ENCODE measurements at regions not wholly inside any gene's neighbourhood (a gene's known extent, or its start where the extent isn't known, plus 50 kb on each side); places are given as distances from the start of the nearest gene placed in this dataset.
A peak's percentile ranks its signal among the peaks of the same experiment; 100 is the strongest.

- no peaks in the 10 kb centered on the region for H3F3A ChIP-seq (ENCODE audit: insufficient read depth)
- H4K20me1 ChIP-seq (ENCODE audit: low read depth, low read length), result no peaks in the 10 kb centered on the region
- H3K4me2 ChIP-seq (ENCODE audit: low read depth, low read length, poor library complexity, severe bottlenecking), result peak overlapping the region; percentile 17
- H2AFZ ChIP-seq (ENCODE audit: low read depth, low read length, severe bottlenecking), result no peak overlapping the region
- no peaks in the 10 kb centered on the region for H3K9me3 ChIP-seq (ENCODE audit: insufficient read depth, low read length)
- no peak overlapping the region for H3K27ac ChIP-seq (ENCODE audit: low read depth, low read length)
- no peaks in the 10 kb centered on the region for H3K36me3 ChIP-seq (ENCODE audit: low read length)
- no peaks in the 10 kb centered on the region for H3K27me3 ChIP-seq (ENCODE audit: low read length)
- no peaks in the 10 kb centered on the region for H3K79me2 ChIP-seq (ENCODE audit: insufficient read depth, low read length)
- no peak overlapping the region for H3K4me3 ChIP-seq (ENCODE audit: insufficient read depth, low read length, poor library complexity, severe bottlenecking)
- no peaks in the 10 kb centered on the region for H3K9me2 ChIP-seq (replicated peaks; ENCODE audit: insufficient read depth, low read length)
- no peak overlapping the region for H3K9ac ChIP-seq (ENCODE audit: low read length)
- TF ChIP-seq, protein P1, sequence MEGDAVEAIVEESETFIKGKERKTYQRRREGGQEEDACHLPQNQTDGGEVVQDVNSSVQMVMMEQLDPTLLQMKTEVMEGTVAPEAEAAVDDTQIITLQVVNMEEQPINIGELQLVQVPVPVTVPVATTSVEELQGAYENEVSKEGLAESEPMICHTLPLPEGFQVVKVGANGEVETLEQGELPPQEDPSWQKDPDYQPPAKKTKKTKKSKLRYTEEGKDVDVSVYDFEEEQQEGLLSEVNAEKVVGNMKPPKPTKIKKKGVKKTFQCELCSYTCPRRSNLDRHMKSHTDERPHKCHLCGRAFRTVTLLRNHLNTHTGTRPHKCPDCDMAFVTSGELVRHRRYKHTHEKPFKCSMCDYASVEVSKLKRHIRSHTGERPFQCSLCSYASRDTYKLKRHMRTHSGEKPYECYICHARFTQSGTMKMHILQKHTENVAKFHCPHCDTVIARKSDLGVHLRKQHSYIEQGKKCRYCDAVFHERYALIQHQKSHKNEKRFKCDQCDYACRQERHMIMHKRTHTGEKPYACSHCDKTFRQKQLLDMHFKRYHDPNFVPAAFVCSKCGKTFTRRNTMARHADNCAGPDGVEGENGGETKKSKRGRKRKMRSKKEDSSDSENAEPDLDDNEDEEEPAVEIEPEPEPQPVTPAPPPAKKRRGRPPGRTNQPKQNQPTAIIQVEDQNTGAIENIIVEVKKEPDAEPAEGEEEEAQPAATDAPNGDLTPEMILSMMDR (IDR thresholded peaks at IDR 0.05; ENCODE audit: insufficient read depth, low read length, poor library complexity, severe bottlenecking), result no peak
- TF ChIP-seq EZH2phosphoT487 (conservative IDR thresholded peaks at IDR 0.05; ENCODE audit: low read length), result no peak
Observed at GRCh38 chr4:111649308-111649707, 495.9 kb upstream of the FAM241A start.

DNA sequence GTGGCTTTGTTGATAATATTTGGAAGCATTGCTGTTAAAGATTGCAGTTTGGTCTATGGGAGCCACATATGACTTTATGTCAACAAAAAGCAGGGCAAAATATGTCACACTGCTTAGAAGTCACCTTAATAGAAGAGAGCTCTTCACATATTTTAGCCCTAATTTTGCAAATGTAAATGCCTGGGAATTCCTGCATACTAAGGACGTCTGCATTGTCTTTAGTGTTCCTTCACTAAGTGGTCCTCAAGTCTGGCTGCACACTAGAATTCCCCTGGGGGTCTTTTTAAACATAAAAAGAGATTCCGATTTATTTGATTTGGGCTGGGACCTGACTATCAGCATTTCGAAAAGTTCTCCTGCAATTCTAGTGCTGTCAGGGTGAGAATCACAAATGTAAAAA is 495.1 kb upstream of the FAM241A start:
- no peaks in the 10 kb centered on the region for H4K20me1 ChIP-seq (ENCODE audit: low read depth, low read length)
- no peaks in the 10 kb centered on the region for H3K79me2 ChIP-seq (ENCODE audit: insufficient read depth, low read length)
- H3K27me3 ChIP-seq (ENCODE audit: low read length), result no peaks in the 10 kb centered on the region
- H3F3A ChIP-seq (ENCODE audit: insufficient read depth), result no peaks in the 10 kb centered on the region
- no peaks in the 10 kb centered on the region for H3K9me2 ChIP-seq (replicated peaks; ENCODE audit: insufficient read depth, low read length)
- no peaks in the 10 kb centered on the region for H3K9me3 ChIP-seq (ENCODE audit: insufficient read depth, low read length)
- H3K4me3 ChIP-seq (ENCODE audit: insufficient read depth, low read length, poor library complexity, severe bottlenecking), result no peak overlapping the region
- no peak overlapping the region for H2AFZ ChIP-seq (ENCODE audit: low read depth, low read length, severe bottlenecking)
- H3K9ac ChIP-seq (ENCODE audit: low read length), result no peak overlapping the region
- no peaks in the 10 kb centered on the region for H3K36me3 ChIP-seq (ENCODE audit: low read length)
- TF ChIP-seq EZH2phosphoT487 (conservative IDR thresholded peaks at IDR 0.05; ENCODE audit: low read length), result no peak
- TF ChIP-seq, protein P1 (IDR thresholded peaks at IDR 0.05; ENCODE audit: insufficient read depth, low read length, poor library complexity, severe bottlenecking), result no peak
- H3K27ac ChIP-seq (ENCODE audit: low read depth, low read length), result no peak overlapping the region
- no peak overlapping the region for H3K4me2 ChIP-seq (ENCODE audit: low read depth, low read length, poor library complexity, severe bottlenecking)

DNA sequence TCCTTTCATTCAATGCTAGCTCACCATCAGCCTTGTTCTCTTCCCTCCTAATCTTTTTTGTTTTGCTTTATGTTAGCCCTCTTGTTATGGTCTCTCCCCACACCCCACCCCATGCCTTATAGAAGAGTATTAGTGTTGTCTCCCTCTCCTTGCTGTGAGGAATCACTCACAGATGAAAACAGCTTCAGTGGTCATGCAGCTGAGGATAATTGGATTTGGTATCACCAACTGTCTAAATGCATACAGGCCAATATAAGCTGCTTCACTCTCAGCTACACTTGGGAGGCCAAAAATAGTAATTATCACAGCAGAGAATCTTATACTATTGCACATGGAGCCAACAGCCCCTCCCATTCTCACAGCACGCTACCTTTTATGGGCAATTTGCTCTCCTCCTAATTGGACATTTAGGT is 494.6 kb upstream of the FAM241A start:
- no peak overlapping the region for H3K4me2 ChIP-seq (ENCODE audit: low read depth, low read length, poor library complexity, severe bottlenecking)
- no peaks in the 10 kb centered on the region for H3K36me3 ChIP-seq (ENCODE audit: low read length)
- no peak for TF ChIP-seq EZH2phosphoT487 (conservative IDR thresholded peaks at IDR 0.05; ENCODE audit: low read length)
- TF ChIP-seq, protein P1 (IDR thresholded peaks at IDR 0.05; ENCODE audit: insufficient read depth, low read length, poor library complexity, severe bottlenecking), result no peak
- no peak overlapping the region for H2AFZ ChIP-seq (ENCODE audit: low read depth, low read length, severe bottlenecking)
- no peak overlapping the region for H3K27ac ChIP-seq (ENCODE audit: low read depth, low read length)
- no peaks in the 10 kb centered on the region for H3F3A ChIP-seq (ENCODE audit: insufficient read depth)
- no peaks in the 10 kb centered on the region for H3K9me3 ChIP-seq (ENCODE audit: insufficient read depth, low read length)
- H3K9ac ChIP-seq (ENCODE audit: low read length), result no peak overlapping the region
- no peaks in the 10 kb centered on the region for H3K27me3 ChIP-seq (ENCODE audit: low read length)
- no peak overlapping the region for H3K4me3 ChIP-seq (ENCODE audit: insufficient read depth, low read length, poor library complexity, severe bottlenecking)
- no peaks in the 10 kb centered on the region for H3K79me2 ChIP-seq (ENCODE audit: insufficient read depth, low read length)
- H3K9me2 ChIP-seq (replicated peaks; ENCODE audit: insufficient read depth, low read length), result no peaks in the 10 kb centered on the region
- no peaks in the 10 kb centered on the region for H4K20me1 ChIP-seq (ENCODE audit: low read depth, low read length)
